NCI-H345 (cell line): ENCODE measurements at regions not wholly inside any gene's neighbourhood (a gene's known extent, or its start where the extent isn't known, plus 50 kb on each side); places are given as distances from the start of the nearest gene placed in this dataset.
"Not testable (repeated sequence)": the region's sequence is repeated elsewhere in the genome, so short reads cannot be mapped to it uniquely, and the experiment has no call there.

Experiments
- DNase-seq: peaks from one replicate; lab custom pipeline; 2025; lab: John Stamatoyannopoulos, UW

GRCh38 chr15:67920524-67921240 lies 80.8 kb upstream of the RNU6-1 start:
- DNase-seq: no peak

- DNase-seq: no peak
Measured at GRCh38 chr15:67922106-67922675, 82.3 kb upstream of the RNU6-1 start.

GRCh38 chr15:67922971-67923945 lies 83.4 kb upstream of the RNU6-1 start:
- DNase-seq: peak; percentile 94

GRCh38 chr15:67924359-67924974 lies 84.6 kb upstream of the RNU6-1 start:
- DNase-seq: no peak

- DNase-seq: no peak
Measured at GRCh38 chr15:67925182-67925581, 85.3 kb upstream of the RNU6-1 start.

GRCh38 chr15:67927501-67928168 lies 87.8 kb upstream of the RNU6-1 start:
- no peak for DNase-seq

- no peak for DNase-seq
Measured at GRCh38 chr15:67928666-67929065, 88.8 kb upstream of the RNU6-1 start.

- no peak for DNase-seq
Measured at GRCh38 chr15:67930720-67931119, 90.9 kb upstream of the RNU6-1 start.

GRCh38 chr15:67931861-67932260 lies 92.0 kb upstream of the RNU6-1 start:
- DNase-seq: no peak

- DNase-seq: not testable (repeated sequence)
Measured at GRCh38 chr15:67934126-67934525, 94.3 kb upstream of the RNU6-1 start.

GRCh38 chr15:67935244-67935643 lies 95.4 kb upstream of the RNU6-1 start:
- no peak for DNase-seq

GRCh38 chr15:67936258-67936657 lies 96.4 kb upstream of the RNU6-1 start:
- no peak for DNase-seq

GRCh38 chr15:67937153-67937761 lies 97.4 kb upstream of the RNU6-1 start:
- no peak for DNase-seq

GRCh38 chr15:67939179-67939578 lies 99.3 kb upstream of the RNU6-1 start:
- DNase-seq: not testable (repeated sequence)

- DNase-seq: not testable (repeated sequence)
Measured at GRCh38 chr15:67939588-67940323, 99.9 kb upstream of the RNU6-1 start.

- no peak for DNase-seq
Measured at GRCh38 chr15:67940324-67940719, 100.5 kb upstream of the RNU6-1 start.

GRCh38 chr15:67941648-67942310 lies 101.9 kb upstream of the RNU6-1 start:
- DNase-seq: no peak

- DNase-seq: no peak
Measured at GRCh38 chr15:67943475-67943874, 103.6 kb upstream of the RNU6-1 start.

- no peak for DNase-seq
Measured at GRCh38 chr15:67944010-67944641, 104.3 kb upstream of the RNU6-1 start.
